Psoas muscle (tissue), 7 donors: ENCODE measurements at regions not wholly inside any gene's neighbourhood (a gene's known extent, or its start where the extent isn't known, plus 50 kb on each side); places are given as distances from the start of the nearest gene placed in this dataset.

Experiments
- ATAC-seq, 4 donors: fragments of 200-7000 bp; cut with Tn5 transposase; one replicate each; pipeline ENCODE4 v1.9.1; 2020; ENCODE audit warnings: moderate library complexity in 3 of 4, mild to moderate bottlenecking in 2 of 4
- DNase-seq, 2 donors: peaks; one replicate each; pipeline ENCODE4 v3.0.0-alpha.2; 2020
- H3K27ac ChIP-seq: fragments of 200-600 bp; one replicate; pipeline ENCODE4 v1.8.0; 2022
- H3K27me3 ChIP-seq, 3 donors: fragments of 200-600 bp in 1 of 3; one replicate each; pipeline versions ENCODE4 v1.6.1 to v1.8.0; 2013 to 2022; ENCODE audit warnings: low read length in 2 of 3, mild to moderate bottlenecking in 2 of 3, moderate library complexity in 1 of 3; ENCODE audit not compliant: insufficient read depth in 3 of 3
- H3K36me3 ChIP-seq, 2 donors: fragments of 200-600 bp in 1 of 2; one replicate each; pipeline versions ENCODE4 v1.6.1 to v1.8.0; 2013 to 2022; ENCODE audit warnings: low read depth in 1 of 2, mild to moderate bottlenecking in 1 of 2, moderate library complexity in 1 of 2; ENCODE audit not compliant: insufficient read depth in 1 of 2
- H3K4me1 ChIP-seq: fragments of 200-600 bp; one replicate; pipeline ENCODE4 v1.8.0; 2022
- H3K4me3 ChIP-seq: fragments of 200-600 bp; one replicate; pipeline ENCODE4 v1.8.0; 2022; ENCODE audit warnings: mild to moderate bottlenecking
- H3K9me3 ChIP-seq: fragments of 200-600 bp; one replicate; pipeline ENCODE4 v1.8.0; 2022
- WGBS, 3 donors: extraction: QIAGEN DNeasy Blood & Tissue Kit; methylation state at CpG; one replicate each; pipeline versions ENCODE4 v1.1.6 to v1.1.7; 2013; 5-methylcytosine and 5-hydroxymethylcytosine counted together
- intact Hi-C, 2 donors: fragments of 100-400 bp; cut with DNase I; formaldehyde crosslinking; loops; one replicate each; pipeline versions ENCODE4 v1.11.0 to v1.14.2; 2022
- TF ChIP-seq, protein P1 (sequence below): fragments of 200-600 bp; IDR thresholded peaks from one replicate; pipeline ENCODE4 v1.8.0; 2022; ENCODE audit warnings: antibody characterized with exemption
- donor health status: healthy with polysubstance abuse.
- donor health status: DM: no; HTN: no; CAD: no; lungs with moderate emphysema.
- donor health status: Bipolar disorder and iron deficiency.
- donor health status: healthy.
- donor health status: DM: yes; HTN: yes; CAD: no.
- donor health status: DM: no; HTN: no; CAD: no.
- donor health status: DM: yes; HTN: yes; CAD: no.

- H3K27ac ChIP-seq = no peak overlapping the region
- peaks cover 4% of the 10 kb centered on the region for H3K4me1 ChIP-seq
- DNase-seq (no peak), ATAC-seq (no peak)
- no peak overlapping the region for H3K4me3 ChIP-seq
- intact Hi-C loops = no loop called here
- no peaks in the 10 kb centered on the region for H3K27me3 ChIP-seq
- 76 to 84% (median 81%) methylated on average over 4 of the region's 4 CpGs for WGBS, 3 donors
- no peaks in the 10 kb centered on the region for H3K36me3 ChIP-seq
- TF ChIP-seq, protein P1, sequence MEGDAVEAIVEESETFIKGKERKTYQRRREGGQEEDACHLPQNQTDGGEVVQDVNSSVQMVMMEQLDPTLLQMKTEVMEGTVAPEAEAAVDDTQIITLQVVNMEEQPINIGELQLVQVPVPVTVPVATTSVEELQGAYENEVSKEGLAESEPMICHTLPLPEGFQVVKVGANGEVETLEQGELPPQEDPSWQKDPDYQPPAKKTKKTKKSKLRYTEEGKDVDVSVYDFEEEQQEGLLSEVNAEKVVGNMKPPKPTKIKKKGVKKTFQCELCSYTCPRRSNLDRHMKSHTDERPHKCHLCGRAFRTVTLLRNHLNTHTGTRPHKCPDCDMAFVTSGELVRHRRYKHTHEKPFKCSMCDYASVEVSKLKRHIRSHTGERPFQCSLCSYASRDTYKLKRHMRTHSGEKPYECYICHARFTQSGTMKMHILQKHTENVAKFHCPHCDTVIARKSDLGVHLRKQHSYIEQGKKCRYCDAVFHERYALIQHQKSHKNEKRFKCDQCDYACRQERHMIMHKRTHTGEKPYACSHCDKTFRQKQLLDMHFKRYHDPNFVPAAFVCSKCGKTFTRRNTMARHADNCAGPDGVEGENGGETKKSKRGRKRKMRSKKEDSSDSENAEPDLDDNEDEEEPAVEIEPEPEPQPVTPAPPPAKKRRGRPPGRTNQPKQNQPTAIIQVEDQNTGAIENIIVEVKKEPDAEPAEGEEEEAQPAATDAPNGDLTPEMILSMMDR = no peak
- no peaks in the 10 kb centered on the region for H3K9me3 ChIP-seq
These were observed 247.1 kb upstream of the NT5C1B start for GRCh38 chr2:18836436-18836835.

DNA sequence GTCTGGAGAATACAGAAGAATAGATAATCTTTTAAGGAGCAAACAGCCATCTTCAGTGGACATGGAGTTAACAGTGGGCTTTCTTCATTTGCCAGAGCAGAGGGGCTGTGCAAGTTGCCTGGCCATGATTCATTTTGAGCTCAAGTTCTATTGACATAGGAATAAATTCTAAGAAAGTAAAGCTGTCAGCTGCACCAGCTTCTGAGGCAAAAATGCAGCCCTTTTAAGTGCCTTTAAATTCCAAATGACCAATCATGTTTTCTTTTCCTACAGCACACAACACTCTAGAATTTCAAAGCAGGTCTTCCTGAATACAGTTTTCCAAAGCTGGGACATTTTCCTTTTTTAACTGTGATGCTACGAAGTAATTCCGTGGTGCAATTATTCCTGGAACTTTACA lies 246.4 kb upstream of the NT5C1B start:
- intact Hi-C loops = no loop called here
- ATAC-seq (no peak), DNase-seq (no peak)
- TF ChIP-seq, protein P1 = no peak
- H3K9me3 ChIP-seq = no peaks in the 10 kb centered on the region
- no peaks in the 10 kb centered on the region for H3K27me3 ChIP-seq
- H3K4me1 ChIP-seq = peaks cover 10% of the 10 kb centered on the region
- no peak overlapping the region for H3K4me3 ChIP-seq
- H3K27ac ChIP-seq = no peak overlapping the region
- 81 to 98% (median 89%) methylated on average over 2 of the region's 2 CpGs for WGBS, 3 donors
- no peaks in the 10 kb centered on the region for H3K36me3 ChIP-seq

- H3K36me3 ChIP-seq = no peaks in the 10 kb centered on the region
- 13 to 44% (median 29%) methylated on average over 1 of the region's 1 CpG for WGBS, 3 donors
- no peaks in the 10 kb centered on the region for H3K9me3 ChIP-seq
- peaks cover 24% of the 10 kb centered on the region for H3K4me1 ChIP-seq
- ATAC-seq (peak; percentile 65 to 77 (median 70)), DNase-seq (no peak)
- TF ChIP-seq, protein P1 = no peak
- no peak overlapping the region for H3K4me3 ChIP-seq
- no peak overlapping the region for H3K27ac ChIP-seq
- intact Hi-C loops = no loop called here
- no peaks in the 10 kb centered on the region for H3K27me3 ChIP-seq
These were observed 245.0 kb upstream of the NT5C1B start for GRCh38 chr2:18834341-18834740.

DNA sequence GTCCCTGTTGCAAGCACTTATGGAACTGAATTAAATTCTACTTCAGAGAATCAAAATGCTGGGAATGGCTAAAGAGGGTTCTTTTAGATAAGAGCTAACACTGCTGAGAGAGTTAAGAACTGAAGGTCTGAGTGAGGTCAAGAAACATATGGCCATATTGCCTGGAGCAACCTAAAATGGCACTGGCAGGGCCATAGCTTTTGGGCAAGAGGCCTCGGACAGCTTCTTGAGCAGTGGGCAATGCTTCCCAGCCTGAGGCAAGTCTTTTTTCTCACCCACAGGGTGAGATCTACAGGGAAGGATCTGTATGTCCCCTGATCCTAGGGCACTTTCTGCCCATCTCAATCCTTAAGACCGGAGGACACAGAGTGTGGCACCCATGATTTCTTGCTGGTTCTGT lies 244.6 kb upstream of the NT5C1B start:
- H3K27ac ChIP-seq = no peak overlapping the region
- intact Hi-C loops = no loop called here
- 88 to 97% (median 96%) methylated on average over 2 of the region's 2 CpGs for WGBS, 3 donors

More for the DNA sequence above, 244.6 kb upstream of the NT5C1B start:
- DNase-seq (no peak), ATAC-seq (peak in 1 of 4 donors; percentile 17)
- peaks cover 25% of the 10 kb centered on the region for H3K4me1 ChIP-seq
- no peak overlapping the region for H3K4me3 ChIP-seq
- no peaks in the 10 kb centered on the region for H3K36me3 ChIP-seq
- TF ChIP-seq, protein P1 = no peak
- no peaks in the 10 kb centered on the region for H3K27me3 ChIP-seq
- no peaks in the 10 kb centered on the region for H3K9me3 ChIP-seq
